Mammary epithelial cell (primary cell): ENCODE measurements at regions not wholly inside any gene's neighbourhood (a gene's known extent, or its start where the extent isn't known, plus 50 kb on each side); places are given as distances from the start of the nearest gene placed in this dataset.

Source experiments
- EZH2 ChIP-seq: IDR thresholded peaks from 2 replicates; pipeline ENCODE4 v1.6.1; 2012; ENCODE audit warnings: low read length, inconsistent platforms, borderline replicate concordance
- TF ChIP-seq, protein P1 (sequence below), 2 donors: IDR thresholded peaks in 1 of 2; conservative IDR thresholded peaks in 1 of 2; 2 replicates each; pipeline ENCODE4 v1.5.1; 2011 to 2012; ENCODE audit warnings: inconsistent platforms in 2 of 2, low read length in 2 of 2, mild to moderate bottlenecking in 2 of 2, control low read depth in 1 of 2, low read depth in 1 of 2; ENCODE audit not compliant: insufficient read depth in 1 of 2; ENCODE audit errors: extremely low read depth in 1 of 2

DNA sequence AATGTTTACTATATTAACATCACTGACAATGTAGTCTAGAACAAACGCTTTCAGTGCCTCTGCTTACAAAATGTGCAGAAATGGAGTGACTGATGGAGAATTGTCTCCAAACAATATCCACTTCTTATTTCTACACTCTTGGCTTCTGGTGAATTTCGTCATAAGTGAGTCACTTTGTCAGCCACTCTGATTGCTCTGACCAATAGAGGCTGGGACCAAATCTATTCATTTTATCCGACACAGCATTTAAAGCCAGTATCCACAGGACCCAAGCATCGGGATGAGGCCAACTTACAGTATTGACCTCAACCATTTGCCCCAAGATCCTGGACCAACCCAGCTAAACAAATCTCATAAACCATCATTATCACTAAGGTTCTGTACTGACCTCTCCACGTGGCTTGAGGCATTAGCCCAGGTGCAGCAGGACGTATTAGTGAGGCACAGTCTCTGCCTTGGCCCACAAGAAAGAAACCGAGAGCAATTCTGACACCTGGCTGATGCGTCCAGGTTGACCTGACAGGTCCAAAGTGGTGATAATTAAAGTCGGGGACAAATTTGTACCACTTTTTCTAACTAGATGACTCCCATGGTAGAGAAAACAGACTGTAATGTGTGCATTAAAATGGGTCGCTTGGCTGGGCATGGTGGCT is 53.3 kb upstream of the ERO1B start:
- TF ChIP-seq, protein P1, sequence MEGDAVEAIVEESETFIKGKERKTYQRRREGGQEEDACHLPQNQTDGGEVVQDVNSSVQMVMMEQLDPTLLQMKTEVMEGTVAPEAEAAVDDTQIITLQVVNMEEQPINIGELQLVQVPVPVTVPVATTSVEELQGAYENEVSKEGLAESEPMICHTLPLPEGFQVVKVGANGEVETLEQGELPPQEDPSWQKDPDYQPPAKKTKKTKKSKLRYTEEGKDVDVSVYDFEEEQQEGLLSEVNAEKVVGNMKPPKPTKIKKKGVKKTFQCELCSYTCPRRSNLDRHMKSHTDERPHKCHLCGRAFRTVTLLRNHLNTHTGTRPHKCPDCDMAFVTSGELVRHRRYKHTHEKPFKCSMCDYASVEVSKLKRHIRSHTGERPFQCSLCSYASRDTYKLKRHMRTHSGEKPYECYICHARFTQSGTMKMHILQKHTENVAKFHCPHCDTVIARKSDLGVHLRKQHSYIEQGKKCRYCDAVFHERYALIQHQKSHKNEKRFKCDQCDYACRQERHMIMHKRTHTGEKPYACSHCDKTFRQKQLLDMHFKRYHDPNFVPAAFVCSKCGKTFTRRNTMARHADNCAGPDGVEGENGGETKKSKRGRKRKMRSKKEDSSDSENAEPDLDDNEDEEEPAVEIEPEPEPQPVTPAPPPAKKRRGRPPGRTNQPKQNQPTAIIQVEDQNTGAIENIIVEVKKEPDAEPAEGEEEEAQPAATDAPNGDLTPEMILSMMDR (conservative IDR thresholded peaks at IDR 0.05 in 1 of 2, IDR thresholded peaks at IDR 0.05 in 1 of 2; ENCODE audit: extremely low read depth in 1 of 2, insufficient read depth in 1 of 2, low read depth in 1 of 2, low read length in 2 of 2) = no peak
- TF ChIP-seq EZH2 = no peak
